C4-2B (cell line): ENCODE measurements at regions not wholly inside any gene's neighbourhood (a gene's known extent, or its start where the extent isn't known, plus 50 kb on each side); places are given as distances from the start of the nearest gene placed in this dataset.

Experiments used
- ZFX ChIP-seq: fragments of 450-650 bp; IDR thresholded peaks from 2 replicates; pipeline ENCODE4 v1.6.1; 2017
- TF ChIP-seq, protein P1 (sequence below): fragments of 450-650 bp; conservative IDR thresholded peaks from 2 replicates; pipeline ENCODE4 v1.5.1; 2017; ENCODE audit warnings: mild to moderate bottlenecking

DNA sequence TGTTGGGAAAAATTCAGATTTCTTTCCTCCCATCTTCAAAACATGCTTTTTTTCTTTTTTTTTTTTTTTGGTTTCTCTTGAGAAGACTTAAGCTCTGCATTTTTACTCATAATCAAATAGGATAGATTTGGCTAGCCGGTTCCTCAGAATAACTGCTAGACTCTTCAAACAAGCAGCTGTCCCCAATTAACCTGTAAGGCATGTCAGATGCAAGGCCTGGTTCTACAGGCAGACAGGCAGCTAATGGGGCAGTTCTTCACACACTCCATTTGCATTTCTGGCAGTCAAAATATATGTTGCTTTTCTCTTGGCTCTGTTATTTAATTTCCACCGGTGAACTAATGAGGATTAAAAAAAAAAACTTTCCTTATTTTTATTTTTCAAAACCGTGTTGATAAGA is 228.0 kb upstream of the ATP2B1 start:
- TF ChIP-seq, protein P1, sequence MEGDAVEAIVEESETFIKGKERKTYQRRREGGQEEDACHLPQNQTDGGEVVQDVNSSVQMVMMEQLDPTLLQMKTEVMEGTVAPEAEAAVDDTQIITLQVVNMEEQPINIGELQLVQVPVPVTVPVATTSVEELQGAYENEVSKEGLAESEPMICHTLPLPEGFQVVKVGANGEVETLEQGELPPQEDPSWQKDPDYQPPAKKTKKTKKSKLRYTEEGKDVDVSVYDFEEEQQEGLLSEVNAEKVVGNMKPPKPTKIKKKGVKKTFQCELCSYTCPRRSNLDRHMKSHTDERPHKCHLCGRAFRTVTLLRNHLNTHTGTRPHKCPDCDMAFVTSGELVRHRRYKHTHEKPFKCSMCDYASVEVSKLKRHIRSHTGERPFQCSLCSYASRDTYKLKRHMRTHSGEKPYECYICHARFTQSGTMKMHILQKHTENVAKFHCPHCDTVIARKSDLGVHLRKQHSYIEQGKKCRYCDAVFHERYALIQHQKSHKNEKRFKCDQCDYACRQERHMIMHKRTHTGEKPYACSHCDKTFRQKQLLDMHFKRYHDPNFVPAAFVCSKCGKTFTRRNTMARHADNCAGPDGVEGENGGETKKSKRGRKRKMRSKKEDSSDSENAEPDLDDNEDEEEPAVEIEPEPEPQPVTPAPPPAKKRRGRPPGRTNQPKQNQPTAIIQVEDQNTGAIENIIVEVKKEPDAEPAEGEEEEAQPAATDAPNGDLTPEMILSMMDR, result no peak
- TF ChIP-seq ZFX, result no peak
